ENCODE measurements at regions not wholly inside any gene's neighbourhood (a gene's known extent, or its start where the extent isn't known, plus 50 kb on each side); places are given as distances from the start of the nearest gene placed in this dataset.

GRCh38 chr2:200725596-200725995 is 86.1 kb upstream of the BZW1 start:
- DNase-seq (ENCODE audit: low read depth in 2 of 2) = no peak

DNA sequence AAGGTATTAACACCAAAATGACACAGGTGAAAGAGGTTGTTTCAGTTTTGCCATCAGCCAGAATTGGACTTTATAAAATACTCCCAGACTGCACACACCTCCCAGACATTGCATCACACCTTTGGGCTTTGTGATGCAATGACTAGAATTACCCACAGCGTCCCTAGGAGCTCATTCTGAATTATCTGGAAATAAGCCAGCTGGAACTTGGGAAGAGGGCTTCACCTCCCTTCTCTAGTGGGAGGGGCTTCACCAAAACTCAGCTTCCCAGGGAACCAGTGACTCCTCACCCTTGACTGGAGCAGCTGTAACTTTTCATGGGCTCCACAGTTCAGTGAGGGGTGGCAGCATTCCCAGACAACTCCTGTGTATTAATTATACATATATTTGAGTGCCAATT is 83.1 kb upstream of the BZW1 start:
- no peak for DNase-seq (ENCODE audit: low read depth in 2 of 2)

GRCh38 chr2:200730302-200730701 is 81.4 kb upstream of the BZW1 start:
- no peak for DNase-seq (ENCODE audit: low read depth in 2 of 2)

DNA sequence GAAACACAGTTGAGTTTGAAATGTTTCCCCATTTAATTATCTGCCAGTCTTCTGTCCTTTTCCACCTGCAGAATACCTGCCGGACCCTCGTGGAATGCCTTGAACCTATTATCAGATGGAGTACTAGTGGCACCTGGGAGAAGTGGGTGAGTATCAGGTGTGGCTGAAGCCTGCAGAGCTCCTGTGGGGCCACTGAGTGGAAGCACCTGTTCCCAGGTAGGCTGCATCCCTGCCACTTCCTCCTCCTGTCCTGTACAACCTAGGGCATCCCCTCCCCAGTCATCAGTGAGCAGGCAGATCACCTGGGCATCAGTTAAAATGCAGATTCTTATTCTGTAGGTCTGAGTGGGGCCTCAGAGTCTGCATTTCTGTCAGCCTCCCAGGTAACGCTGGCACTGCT is 80.8 kb upstream of the BZW1 start:
- no peak for DNase-seq (ENCODE audit: low read depth in 2 of 2)

DNA sequence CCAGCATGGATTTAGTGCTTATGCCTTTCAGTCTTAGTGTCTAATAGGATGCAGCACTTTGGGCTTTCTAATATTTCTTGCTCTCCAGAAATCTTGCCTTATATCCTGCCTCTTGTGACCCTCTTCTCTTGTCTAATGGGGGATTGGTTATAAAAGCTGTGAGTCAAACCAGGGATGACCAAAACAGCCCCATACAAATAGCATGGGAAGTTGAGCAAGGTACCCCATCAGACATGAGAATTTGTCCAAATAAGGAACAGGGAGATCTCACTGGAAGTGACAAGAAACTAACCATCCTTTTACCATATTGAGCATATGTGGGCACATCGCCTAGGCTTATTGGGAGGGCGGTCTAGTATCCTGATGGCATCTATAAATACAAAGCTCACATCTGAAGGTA is 78.8 kb upstream of the BZW1 start:
- no peak for DNase-seq (ENCODE audit: low read depth in 2 of 2)

DNA sequence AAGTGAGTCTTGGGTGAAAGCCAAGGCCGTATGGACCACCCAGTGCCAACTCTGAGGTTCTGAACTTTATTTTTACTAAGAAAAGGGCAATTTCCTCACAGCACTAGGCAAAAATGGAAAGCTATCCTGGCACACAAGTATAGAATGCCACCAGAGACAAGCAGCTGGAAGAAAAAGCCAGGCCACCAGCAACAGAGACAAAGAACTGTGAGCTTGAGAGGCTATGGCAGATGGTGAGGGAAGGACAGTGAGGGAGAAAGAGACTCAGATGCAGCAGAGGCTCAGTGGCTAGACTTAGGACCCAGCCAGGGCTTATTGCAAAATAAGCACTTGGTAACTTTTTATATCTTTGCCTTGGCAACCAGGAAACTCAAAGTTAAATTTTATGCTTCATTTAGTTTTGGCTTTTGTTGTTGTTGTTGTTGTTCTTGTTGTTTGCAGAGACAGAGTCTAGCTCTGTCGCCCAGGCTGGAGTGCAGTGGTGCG is 78.0 kb upstream of the BZW1 start:
- no peak for DNase-seq (ENCODE audit: low read depth in 2 of 2)

DNA sequence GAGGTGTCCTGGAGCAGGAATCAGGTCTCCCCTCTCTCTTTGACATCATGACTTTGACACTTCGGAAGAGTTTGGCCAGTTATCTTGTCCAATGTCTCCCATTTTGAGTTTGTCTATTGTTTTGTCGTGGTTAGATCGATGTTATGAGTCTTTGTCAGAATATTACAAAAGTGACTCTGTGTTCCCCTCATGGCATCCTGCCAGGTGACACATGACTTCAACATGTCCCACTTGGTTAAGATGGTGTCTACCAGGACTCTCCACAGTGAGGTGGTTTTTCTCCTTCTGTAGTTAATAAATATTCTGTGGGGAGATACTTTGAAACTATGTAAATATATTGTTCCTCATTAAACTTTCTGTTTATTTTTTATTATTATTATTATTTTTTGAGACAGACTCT is 76.6 kb upstream of the BZW1 start:
- DNase-seq (ENCODE audit: low read depth in 2 of 2) = peak in 1 of 2 donors; percentile 22

GRCh38 chr2:200736646-200737274 is 75.0 kb upstream of the BZW1 start:
- no peak for DNase-seq (ENCODE audit: low read depth in 2 of 2)

- DNase-seq (ENCODE audit: low read depth in 2 of 2) = no peak
Observed at GRCh38 chr2:200737585-200737984, 74.1 kb upstream of the BZW1 start.

DNA sequence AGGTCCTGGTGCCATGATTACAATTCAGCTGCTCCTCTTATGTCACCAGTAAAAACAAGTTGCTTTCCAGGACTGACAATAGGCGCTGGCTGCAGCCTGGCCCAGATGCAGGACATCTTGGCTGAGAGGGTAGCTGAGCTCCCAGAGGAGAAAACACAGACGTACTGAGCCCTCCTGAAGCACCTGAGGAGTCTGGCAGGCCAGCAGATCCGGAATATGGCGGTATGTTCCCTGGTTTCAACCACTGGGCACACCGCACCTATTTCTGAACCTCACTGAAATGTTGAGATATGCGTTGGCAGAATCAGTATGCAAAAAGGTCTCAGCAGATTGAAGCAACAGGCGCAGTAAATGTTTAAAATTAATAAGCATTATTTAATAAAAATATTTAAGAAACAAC is 73.1 kb upstream of the BZW1 start:
- DNase-seq (ENCODE audit: low read depth in 2 of 2) = no peak

DNA sequence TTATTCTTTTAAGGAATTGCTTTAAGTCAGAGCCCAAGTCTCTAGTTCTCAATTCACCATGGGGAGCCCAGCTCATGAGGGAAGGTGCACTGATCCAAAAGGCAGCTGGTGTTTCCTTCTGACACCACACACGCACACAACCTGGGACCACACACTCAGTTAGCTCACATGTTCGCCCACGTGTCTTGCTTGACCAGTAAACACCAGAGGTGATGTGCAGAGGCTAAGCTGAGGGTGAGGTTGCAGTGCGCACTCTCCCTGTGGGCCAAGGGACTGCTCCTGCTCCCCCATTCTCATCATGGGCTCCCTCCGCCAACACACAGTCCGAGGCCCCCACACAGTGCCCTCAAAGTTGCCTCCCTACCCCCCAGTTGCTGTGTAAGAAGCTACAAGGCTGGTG is 70.8 kb upstream of the BZW1 start:
- no peak for DNase-seq (ENCODE audit: low read depth in 2 of 2)

GRCh38 chr2:200741468-200742202 is 70.1 kb upstream of the BZW1 start:
- no peak for DNase-seq (ENCODE audit: low read depth in 2 of 2)

DNA sequence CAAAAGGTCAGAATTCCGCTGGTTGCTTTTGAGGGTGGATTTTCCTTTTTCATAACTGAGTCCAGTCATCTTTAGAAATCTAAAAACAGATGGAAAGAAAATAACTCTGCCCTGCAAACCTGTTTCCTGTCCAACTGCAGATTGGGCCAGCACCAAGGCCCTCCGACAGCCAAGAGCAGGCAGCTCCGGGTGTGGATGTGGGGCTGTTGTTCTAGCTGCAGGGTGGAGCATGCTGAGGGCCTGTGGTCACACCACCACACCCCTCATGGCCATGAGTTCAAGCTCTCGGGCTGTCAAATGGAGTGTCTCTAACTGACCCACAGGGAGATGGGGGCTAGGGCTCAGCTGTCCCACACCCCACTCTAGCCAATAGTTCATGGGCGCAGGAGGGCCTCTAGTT is 69.3 kb upstream of the BZW1 start:
- DNase-seq (ENCODE audit: low read depth in 2 of 2) = no peak

GRCh38 chr2:200743042-200743676 is 68.6 kb upstream of the BZW1 start:
- DNase-seq (ENCODE audit: low read depth in 2 of 2) = no peak

GRCh38 chr2:200744201-200744602 is 67.5 kb upstream of the BZW1 start:
- no peak for DNase-seq (ENCODE audit: low read depth in 2 of 2)

- no peak for DNase-seq (ENCODE audit: low read depth in 2 of 2)
Observed at GRCh38 chr2:200746301-200746700, 65.4 kb upstream of the BZW1 start.

DNA sequence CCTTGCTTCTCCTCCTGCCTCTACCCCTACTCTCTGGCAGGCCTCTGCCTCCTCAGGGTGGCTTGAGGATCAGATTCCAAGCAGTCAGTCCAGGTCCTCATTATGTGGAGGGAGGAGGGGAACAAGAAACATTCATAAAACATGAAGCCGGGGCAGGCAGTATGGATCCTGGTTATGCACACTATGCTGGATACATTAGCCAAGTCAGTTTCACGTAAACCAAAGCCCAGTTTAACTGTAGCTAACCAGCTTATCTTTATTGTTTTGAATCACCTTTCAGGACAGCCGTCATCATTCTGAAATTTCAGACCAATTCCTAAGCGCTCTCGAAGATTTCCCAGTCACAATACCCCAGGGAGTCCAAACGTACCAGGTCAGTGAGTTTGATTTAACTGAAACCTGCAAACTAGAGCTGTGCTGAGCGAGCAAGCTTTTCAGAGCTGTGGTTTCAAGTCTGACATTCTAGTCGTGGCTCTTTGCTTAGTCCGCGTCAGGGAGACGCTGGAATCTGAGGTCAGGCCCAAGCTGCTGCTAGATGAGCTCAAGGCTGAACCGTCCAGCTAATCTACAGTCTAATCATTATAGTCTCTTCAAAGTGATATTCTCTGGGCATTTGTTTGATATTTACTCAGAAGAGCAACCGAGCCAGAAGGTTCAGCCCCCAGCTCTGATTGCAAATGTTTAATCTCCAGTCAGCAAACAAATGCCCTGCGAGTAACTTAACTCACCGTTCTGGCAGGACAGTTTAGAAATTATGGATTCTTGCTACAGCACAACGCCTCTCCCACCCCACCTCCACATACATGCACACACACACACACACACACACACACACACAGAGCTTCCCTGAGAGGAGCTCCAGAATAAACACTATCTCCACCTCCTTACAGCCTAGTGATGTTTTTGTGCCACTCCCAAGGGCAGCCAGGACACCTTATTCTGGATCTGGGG is 63.8 kb upstream of the BZW1 start:
- DNase-seq (ENCODE audit: low read depth in 2 of 2) = no peak

DNA sequence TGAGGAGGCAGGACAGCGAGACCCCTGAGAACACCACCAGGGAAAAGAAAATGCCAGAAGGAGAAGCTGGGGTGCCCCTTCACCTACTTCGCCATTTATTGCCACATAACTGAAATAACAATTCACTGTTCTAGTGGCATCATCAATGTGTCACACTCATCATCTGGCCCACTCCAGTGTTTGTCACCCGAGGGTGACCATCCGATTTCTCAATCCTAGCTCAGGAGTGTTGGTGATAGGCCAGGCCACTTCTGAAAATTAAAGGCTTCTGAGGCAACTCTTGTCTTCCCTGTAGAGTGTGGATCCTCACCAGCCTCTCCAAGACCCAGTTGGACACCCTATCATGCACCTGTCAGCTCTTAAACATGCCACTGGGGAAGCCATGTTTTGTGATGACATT is 62.9 kb upstream of the BZW1 start:
- DNase-seq (ENCODE audit: low read depth in 2 of 2) = no peak

- DNase-seq (ENCODE audit: low read depth in 2 of 2) = no peak
Observed at GRCh38 chr2:200749631-200750322, 61.9 kb upstream of the BZW1 start.

DNA sequence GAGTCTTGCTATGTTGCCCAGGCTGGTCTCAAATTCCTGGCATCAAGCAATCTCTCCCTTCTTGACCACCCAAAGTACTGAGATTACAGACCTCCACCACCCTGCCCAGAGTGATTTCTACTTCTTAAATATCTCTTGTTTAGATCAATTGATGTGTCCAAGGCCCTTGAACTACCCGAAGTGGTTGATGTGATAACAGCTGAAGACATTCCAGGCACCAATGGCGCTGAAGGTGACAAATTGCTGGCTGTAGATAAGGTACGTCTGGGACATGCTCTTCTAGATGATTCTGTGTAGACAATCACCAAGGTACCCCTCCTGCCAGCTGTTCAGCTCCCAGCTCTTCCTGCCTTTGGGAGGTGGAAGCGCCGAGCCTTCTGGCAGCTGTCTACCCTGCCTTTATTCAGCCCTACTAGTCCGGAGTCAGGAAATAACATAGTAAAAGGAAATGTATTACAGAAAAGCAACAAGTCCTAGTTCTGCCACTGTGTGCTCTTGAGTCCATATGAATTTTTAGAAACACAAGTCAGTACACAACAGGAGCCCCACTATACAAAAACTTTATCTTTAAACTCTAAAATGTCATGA is 61.3 kb upstream of the BZW1 start:
- no peak for DNase-seq (ENCODE audit: low read depth in 2 of 2)

GRCh38 chr2:200751786-200752185 is 59.9 kb upstream of the BZW1 start:
- DNase-seq (ENCODE audit: low read depth in 2 of 2) = no peak

Measured in stimulated activated CD4-positive, alpha-beta T cell treated with anti-CD3 and anti-CD28 coated beads, Interleukin-4, amount 100 ng/mL, for 48 hours (primary cell).